ENCODE measurements at regions not wholly inside any gene's neighbourhood (a gene's known extent, or its start where the extent isn't known, plus 50 kb on each side); places are given as distances from the start of the nearest gene placed in this dataset.

GRCh38 chr15:70246623-70247220 lies 149.0 kb upstream of the TLE3 start:
- no peak overlapping the region for H3K4me2 ChIP-seq (ENCODE audit: low read length)
- no peaks in the 10 kb centered on the region for H3K9me3 ChIP-seq (ENCODE audit: control insufficient read depth, low read length)
- no peak for TF ChIP-seq CTCF (IDR thresholded peaks at IDR 0.05)
- no peak overlapping the region for H3K4me3 ChIP-seq (ENCODE audit: low read depth, low read length)
- H3K79me2 ChIP-seq: no peaks in the 10 kb centered on the region
- no peaks in the 10 kb centered on the region for H3K36me3 ChIP-seq (ENCODE audit: control insufficient read depth, insufficient read depth, low read length)
- no peaks in the 10 kb centered on the region for H3K4me1 ChIP-seq
- H3K27ac ChIP-seq: no peak overlapping the region
- H2AFZ ChIP-seq: no peak overlapping the region
- H3K9ac ChIP-seq: no peak overlapping the region
- H3K27me3 ChIP-seq (ENCODE audit: control insufficient read depth, insufficient read depth, low read length): no peaks in the 10 kb centered on the region

- Histone ChIP-seq H3K9ac (no peak overlapping the region), H3K9me3 (ENCODE audit: control insufficient read depth, low read length) (no peaks in the 10 kb centered on the region), H3K4me1 (no peaks in the 10 kb centered on the region), H3K27ac (no peak overlapping the region), H3K36me3 (ENCODE audit: control insufficient read depth, insufficient read depth, low read length) (no peaks in the 10 kb centered on the region), H3K27me3 (ENCODE audit: control insufficient read depth, insufficient read depth, low read length) (no peaks in the 10 kb centered on the region), H3K4me2 (ENCODE audit: low read length) (no peak overlapping the region), H3K79me2 (no peaks in the 10 kb centered on the region), H3K4me3 (ENCODE audit: low read depth, low read length) (no peak overlapping the region), H2AFZ (no peak overlapping the region)
- TF ChIP-seq CTCF (IDR thresholded peaks at IDR 0.05): no peak
Measured at GRCh38 chr15:70245932-70246622, 148.4 kb upstream of the TLE3 start.

GRCh38 chr15:70244978-70245542 lies 147.3 kb upstream of the TLE3 start:
- Histone ChIP-seq H3K4me3 (ENCODE audit: low read depth, low read length) (no peak overlapping the region), H3K9ac (no peak overlapping the region), H3K4me1 (no peaks in the 10 kb centered on the region), H3K79me2 (no peaks in the 10 kb centered on the region), H3K4me2 (ENCODE audit: low read length) (no peak overlapping the region), H3K27ac (no peak overlapping the region), H3K9me3 (ENCODE audit: control insufficient read depth, low read length) (no peaks in the 10 kb centered on the region), H3K36me3 (ENCODE audit: control insufficient read depth, insufficient read depth, low read length) (no peaks in the 10 kb centered on the region), H2AFZ (no peak overlapping the region), H3K27me3 (ENCODE audit: control insufficient read depth, insufficient read depth, low read length) (no peaks in the 10 kb centered on the region)
- no peak for TF ChIP-seq CTCF (IDR thresholded peaks at IDR 0.05)

- H3K4me3 ChIP-seq (ENCODE audit: low read depth, low read length): no peak overlapping the region
- no peak overlapping the region for H3K9ac ChIP-seq
- peak; percentile 7 for TF ChIP-seq CTCF (IDR thresholded peaks at IDR 0.05)
- H3K27me3 ChIP-seq (ENCODE audit: control insufficient read depth, insufficient read depth, low read length): no peaks in the 10 kb centered on the region
- no peaks in the 10 kb centered on the region for H3K9me3 ChIP-seq (ENCODE audit: control insufficient read depth, low read length)
- no peak overlapping the region for H3K4me2 ChIP-seq (ENCODE audit: low read length)
- H3K36me3 ChIP-seq (ENCODE audit: control insufficient read depth, insufficient read depth, low read length): no peaks in the 10 kb centered on the region
- no peak overlapping the region for H3K27ac ChIP-seq
- no peaks in the 10 kb centered on the region for H3K79me2 ChIP-seq
- H2AFZ ChIP-seq: no peak overlapping the region
- H3K4me1 ChIP-seq: no peaks in the 10 kb centered on the region
Measured at GRCh38 chr15:70243686-70244540, 146.2 kb upstream of the TLE3 start.

Measured in parathyroid adenoma (tissue), 2 donors.